Liver (tissue), 3 donors: ENCODE measurements at regions not wholly inside any gene's neighbourhood (a gene's known extent, or its start where the extent isn't known, plus 50 kb on each side); places are given as distances from the start of the nearest gene placed in this dataset.

Source experiments
- SP1 ChIP-seq: IDR thresholded peaks from 2 replicates; pipeline ENCODE4 v1.6.1; 2018; ENCODE audit warnings: antibody characterized with exemption, mild to moderate bottlenecking
- YY1 ChIP-seq: IDR thresholded peaks from 2 replicates; pipeline ENCODE4 v1.6.1; 2016; ENCODE audit warnings: antibody characterized with exemption, mild to moderate bottlenecking
- TF ChIP-seq, protein P1 (sequence below): IDR thresholded peaks from 2 replicates; pipeline ENCODE4 v1.6.1; 2016; ENCODE audit warnings: antibody characterized with exemption
- TF ChIP-seq, protein P2 (sequence below): fragments of 150-350 bp; IDR thresholded peaks from 2 replicates; pipeline ENCODE4 v1.5.1; 2017; ENCODE audit warnings: improper control_type of control experiment, low read depth, low read length; ENCODE audit not compliant: missing input control
- donor health status: healthy.
- donor health status: healthy.

DNA sequence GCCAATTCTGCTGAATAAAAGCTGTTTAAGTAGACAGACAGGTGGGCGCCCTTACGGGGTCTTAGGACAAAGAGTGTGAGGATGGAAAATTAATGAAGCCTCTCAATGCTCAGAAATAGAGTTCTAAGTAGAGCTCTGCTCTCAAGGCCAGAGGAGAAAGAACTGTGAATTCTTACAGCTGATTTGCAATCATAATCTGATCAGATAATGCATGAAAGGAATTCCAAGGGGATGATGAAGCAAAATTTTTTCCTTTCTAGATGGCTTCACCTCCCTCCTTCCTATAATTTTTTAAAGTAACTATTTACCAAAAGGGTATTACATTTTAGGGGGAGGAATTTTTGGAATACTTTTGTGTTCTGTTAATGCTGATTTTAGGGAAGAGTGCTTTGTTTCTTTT is 308.1 kb upstream of the HS3ST5 start:
- TF ChIP-seq, protein P1, sequence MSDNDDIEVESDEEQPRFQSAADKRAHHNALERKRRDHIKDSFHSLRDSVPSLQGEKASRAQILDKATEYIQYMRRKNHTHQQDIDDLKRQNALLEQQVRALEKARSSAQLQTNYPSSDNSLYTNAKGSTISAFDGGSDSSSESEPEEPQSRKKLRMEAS, result no peak
- TF ChIP-seq YY1 (no peak), SP1 (no peak)
- TF ChIP-seq, protein P2, sequence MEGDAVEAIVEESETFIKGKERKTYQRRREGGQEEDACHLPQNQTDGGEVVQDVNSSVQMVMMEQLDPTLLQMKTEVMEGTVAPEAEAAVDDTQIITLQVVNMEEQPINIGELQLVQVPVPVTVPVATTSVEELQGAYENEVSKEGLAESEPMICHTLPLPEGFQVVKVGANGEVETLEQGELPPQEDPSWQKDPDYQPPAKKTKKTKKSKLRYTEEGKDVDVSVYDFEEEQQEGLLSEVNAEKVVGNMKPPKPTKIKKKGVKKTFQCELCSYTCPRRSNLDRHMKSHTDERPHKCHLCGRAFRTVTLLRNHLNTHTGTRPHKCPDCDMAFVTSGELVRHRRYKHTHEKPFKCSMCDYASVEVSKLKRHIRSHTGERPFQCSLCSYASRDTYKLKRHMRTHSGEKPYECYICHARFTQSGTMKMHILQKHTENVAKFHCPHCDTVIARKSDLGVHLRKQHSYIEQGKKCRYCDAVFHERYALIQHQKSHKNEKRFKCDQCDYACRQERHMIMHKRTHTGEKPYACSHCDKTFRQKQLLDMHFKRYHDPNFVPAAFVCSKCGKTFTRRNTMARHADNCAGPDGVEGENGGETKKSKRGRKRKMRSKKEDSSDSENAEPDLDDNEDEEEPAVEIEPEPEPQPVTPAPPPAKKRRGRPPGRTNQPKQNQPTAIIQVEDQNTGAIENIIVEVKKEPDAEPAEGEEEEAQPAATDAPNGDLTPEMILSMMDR, result no peak
